ENCODE measurements at regions not wholly inside any gene's neighbourhood (a gene's known extent, or its start where the extent isn't known, plus 50 kb on each side); places are given as distances from the start of the nearest gene placed in this dataset.

DNA sequence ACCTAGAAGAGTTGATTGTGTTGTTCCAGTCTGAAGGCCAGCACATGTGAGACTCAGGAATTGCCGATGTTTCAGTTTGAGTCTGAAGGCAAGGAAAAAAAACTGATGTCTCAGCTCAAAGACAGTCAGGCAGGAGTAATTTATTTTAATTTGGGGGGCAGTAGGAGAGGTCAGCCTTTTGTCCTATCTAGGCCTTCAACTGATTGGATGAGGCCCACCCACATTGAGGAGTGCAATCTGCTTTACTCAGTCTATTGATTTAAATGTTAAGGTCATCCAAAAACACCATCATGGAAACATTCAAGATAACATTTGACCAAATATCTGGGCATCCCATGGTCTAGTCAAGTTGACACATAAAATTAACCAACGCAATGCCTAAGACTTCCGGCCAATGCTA is 288.9 kb downstream of the CDK5RAP2 start:
- DNase-seq = no peak

DNA sequence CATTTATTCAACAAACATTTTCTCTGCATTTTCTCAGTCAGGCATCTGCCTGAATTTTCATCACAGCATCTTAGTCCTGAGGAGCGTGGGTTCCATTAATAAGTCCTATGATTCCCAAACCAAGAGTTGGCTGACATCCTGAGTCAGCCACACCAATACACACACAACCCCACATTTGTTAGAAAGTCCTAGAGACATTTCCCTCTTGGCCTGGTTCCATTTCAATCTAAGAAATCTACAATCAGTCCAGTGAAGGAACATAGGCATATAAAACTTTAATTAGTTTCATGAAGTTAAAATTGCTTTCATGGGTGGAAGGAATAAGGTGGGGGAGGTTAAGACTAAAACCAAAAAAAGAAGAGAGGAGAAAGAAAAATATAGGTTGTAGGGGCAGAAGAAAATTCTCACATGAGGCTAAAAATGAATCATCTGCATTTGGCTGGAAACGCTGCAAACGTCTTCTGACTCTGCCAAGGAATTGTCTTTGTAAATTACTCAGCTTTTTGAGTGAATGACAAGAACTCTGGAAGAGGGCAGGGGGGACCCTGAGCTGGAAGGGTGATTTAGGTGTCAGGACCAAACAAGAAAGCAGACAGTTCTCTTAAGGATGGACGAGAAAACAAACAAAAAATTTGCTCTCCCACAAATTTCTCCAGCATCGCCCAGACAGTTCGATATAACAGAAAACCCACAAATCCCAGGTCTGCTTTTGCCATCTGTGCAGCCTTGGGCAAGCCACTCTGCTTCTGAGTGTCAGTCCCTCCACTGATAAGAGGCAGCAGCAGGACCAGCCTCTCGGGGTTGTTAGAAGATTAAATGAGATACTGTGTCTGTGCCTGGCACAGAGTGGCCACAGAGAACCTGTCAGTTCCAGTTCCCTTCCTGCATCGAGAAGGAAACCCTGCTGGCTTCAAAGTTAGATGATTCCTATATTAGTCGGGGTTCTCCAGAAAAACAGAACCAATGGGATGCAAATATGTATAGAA is 289.7 kb downstream of the CDK5RAP2 start:
- DNase-seq = no peak

DNA sequence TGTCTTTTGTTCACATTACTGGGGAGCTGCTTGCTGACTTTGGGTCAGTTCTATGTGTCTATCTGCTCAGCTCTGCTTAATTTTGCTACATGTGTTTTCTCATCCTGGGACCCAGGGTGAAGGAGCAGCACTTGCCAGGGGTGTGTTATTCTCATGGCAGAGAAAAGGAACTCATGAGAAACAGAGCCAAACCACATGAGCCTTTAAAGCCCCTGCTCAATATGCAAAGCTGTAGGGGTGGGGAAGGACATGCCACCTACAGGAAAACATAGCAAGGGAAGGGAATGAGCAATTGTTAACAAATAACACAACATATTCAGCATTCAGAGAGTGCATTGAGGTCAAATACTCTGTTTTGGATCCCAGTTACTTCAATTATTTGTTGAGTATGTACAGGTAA is 290.9 kb downstream of the CDK5RAP2 start:
- no peak for DNase-seq

DNA sequence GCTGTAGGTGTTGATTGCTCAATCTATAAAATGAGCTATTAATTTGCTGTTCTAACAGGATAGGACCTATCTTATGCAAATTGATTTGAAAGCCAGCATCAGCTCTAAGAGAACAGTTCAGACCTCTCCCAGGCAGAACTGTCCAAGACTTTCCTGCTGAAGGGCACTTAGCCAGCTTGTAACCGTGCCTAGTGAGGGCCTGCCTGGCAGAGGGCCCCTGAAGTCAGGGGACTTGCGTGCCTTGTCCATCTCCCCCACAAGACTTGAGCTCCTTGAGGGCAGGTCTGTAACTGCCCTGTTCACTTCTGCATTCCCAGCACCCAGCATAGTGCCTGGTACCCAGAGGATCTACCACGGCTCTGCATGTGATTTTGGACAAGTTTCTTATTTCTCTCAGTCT is 293.4 kb downstream of the CDK5RAP2 start:
- no peak for DNase-seq

DNA sequence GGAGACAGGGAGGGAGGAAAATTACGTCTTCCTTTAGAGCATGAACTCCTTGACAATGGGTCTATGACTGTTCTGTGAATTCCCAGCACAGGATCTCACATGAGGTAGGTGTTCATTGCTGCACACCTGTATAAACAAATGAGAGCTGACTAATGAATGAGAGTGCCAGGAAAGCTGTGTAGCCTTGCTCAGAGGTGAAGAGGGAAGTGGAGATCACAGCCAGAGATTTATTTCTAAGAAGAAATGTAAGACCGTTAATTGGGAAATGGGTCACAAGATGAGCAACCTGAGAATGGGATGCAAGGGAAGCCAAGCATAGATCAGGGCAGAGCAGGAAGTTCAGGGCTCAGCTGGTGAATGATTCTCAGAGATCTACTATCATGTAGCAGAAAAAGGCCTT is 295.1 kb downstream of the CDK5RAP2 start:
- DNase-seq = no peak

DNA sequence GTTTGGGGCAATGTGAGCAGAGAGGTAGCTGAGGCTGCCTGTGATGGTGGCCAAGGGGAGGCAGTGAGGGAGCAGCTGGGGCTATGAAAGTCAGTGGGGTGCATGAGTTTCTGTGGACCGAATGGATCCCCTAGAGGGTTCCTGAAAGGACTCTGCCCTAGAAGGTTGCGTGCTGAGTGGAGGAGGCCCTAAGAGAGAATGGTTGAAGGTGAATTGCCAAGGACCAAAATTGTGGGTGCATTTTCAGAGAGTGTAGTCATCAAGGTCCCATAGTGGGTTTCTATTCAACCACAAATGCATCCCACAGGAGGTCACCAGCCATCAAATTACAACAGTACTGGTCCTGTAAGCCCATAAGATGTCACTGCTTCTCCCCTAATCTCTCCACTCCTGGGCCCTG is 298.3 kb downstream of the CDK5RAP2 start:
- no peak for DNase-seq

DNA sequence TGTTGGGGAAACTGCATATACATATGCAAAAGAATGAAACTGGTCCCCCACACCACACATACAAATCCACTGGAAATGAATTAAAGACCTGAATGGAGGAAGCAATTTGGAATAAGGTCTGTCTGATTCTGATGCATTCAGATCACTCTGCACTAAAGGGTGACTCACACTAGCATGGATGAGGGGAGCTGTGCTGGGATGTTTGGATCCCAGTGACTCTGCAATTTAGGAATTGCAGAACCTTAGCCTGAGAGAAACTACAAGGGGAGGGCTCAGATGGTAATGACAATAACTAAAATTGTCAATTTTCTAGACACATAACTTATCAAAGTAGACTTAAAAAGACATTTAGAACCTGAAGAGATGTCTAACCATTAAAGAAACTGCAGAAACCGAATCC is 312.0 kb downstream of the CDK5RAP2 start:
- DNase-seq = no peak

DNA sequence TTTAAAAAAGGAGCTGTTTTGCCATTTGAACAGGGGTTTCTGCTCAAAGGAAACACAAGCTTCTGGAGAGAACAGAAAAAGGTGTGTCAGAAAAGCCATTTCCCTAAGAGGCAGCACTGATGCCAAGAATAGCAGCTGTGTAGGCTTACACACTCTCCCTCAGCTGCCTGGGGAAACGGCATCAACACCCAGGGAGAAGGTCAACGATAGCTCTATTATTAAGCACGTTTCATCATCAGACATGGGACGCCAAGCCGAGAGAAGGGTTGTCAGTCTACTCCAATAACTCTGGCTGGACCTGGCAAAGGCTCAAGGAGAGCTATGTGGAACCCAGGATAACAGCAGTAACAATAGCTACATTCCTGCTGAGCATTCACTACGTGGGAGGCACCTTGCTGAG is 314.2 kb downstream of the CDK5RAP2 start:
- no peak for DNase-seq

DNA sequence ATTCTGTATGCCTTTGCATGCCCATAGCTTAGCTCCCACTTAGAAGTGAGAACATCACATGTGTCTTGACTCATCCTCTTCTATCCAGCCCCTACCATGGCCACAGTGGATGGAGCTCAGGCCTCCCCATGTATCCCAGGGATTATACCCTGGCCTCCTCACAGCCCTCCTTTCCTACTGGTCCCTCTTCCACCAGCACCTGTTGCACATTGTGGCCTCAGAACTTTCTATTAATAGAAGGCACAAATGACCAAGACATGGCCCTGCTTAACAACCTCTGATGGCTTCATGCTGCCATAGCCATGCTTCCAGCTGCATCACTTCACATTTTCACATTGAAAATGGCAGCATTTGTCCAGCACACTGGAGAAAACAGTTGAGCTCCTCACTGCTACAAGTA is 315.4 kb downstream of the CDK5RAP2 start:
- no peak for DNase-seq

DNA sequence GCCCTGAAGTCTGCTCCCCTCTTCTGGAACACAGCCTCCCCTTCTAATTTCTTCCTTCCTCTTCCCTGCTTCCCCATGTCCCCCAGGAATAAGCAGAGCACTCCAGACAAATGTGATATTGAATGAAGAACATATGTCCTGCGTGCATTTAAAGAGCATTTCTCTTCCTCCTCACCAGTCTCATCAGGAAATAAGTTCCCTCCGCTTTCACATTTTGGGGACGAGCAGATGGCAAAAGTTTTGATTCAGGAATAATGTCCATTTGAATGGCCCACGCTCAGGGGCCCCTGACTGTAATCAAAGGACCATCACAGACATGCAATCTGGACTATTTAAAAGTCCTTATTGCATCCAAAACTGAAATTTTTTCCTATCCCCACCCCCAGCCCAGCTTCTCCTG is 316.1 kb downstream of the CDK5RAP2 start:
- DNase-seq = no peak

DNA sequence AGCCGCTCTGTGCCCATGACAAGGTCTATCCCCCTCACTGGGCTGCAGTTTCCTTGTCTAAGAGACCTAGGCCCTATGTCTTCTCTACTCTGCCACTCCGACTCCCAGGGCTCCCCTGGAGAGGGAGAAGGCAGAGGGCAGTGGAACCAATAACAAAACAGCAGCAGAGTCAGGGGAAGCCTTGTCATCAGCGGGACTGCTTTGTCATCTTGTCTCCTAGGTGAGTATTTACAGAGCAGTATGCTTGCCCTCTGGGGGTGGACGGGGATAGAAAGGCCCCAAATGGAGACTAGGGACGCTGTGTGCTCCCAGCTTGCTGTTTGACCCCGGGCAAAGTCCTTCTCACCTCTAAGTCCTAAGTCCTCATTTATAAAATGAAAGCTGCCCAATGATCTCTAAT is 318.5 kb downstream of the CDK5RAP2 start:
- DNase-seq = no peak

DNA sequence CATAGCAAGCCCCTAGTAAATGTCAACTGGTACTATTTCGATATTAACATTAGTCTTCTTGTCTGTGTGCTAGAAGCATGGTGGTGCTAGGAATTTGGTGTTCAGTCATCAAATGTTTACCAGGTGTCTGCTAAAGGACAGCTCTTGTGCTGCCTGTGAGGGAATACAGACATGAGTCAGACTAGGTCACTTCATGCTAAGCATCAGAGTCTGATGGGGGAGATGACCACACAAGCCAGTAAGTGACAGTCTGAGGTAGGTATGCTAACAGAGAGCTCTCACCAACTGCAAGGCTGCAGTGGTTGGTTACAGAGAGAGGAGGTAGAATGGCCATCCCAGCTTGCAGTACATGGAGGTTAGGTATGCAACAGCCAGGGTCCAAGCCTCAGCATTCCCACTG is 320.9 kb downstream of the CDK5RAP2 start:
- no peak for DNase-seq

DNA sequence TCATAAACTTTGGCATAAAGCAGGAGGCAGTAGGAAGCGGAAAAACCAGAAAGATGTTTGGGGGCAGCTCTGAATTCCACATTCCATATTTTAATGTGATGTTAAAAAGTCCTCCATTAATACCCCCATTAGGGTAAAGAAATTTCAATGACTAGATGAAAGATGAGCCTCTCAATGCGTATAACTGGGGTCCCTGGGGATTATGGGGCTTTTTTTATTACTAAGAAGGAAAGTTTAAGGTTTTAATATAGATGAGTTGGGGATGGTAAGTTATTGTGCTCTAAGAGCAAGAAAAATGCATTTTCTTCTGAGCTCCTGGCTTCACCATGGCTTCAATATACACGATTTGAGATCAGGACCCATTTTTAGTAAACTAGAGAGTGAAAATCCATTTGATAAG is 321.9 kb downstream of the CDK5RAP2 start:
- DNase-seq = no peak

DNA sequence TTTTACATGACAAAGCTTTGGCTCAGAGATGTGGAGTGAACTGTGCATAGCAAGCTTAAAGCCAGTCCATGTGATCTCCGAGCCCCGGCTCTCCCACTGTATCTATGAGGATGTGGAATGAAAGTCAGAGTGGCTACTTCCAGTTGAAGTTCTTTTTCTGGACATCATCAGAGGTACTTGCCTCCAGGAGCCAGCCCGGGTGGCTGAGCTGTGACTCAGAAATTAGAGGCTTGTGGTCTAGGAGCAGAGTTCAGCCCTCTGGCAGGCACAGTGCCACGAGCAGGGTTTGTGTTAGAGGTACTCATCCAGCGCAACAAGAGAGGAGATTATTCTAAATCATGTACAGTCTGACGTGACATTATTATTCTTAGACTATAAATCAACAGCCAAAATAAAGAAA is 322.5 kb downstream of the CDK5RAP2 start:
- DNase-seq = no peak

DNA sequence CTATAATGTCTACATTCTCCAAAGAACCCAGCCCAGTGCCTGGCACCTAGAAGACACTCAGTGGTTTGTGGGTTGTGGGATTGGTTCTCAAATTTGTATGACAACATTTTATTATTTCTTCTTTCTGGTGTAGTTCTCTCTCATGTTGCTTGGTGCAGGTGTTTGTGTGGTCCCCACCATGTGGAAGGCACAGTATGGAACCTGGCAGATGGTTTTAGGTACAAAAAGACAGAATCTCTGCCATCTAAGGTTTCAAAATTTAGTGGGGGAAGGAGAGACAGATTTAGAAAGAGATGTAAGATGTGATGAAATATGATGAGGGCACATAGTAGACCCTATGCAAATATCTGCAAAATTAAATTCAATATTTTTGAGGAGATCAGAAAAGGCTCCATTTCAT is 323.8 kb downstream of the CDK5RAP2 start:
- DNase-seq = no peak

DNA sequence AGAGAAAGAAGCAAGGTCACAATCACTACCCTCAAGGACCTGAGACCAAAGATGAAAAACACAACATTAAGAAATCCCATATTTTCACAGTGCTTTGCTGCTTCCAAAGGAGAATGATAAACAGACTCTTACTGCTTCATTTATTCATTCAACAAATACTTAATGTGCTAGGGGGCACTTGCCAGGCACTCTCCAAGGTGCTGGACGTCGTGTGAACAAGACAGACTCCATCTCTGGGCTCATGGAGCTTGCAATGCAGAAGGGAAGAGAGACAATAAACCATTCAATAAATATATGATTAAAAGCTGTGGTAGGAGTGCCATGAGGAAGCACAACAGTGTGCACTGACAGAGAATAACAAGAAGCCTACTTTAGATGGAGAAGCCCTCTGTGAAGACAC is 327.7 kb downstream of the CDK5RAP2 start:
- DNase-seq = no peak

DNA sequence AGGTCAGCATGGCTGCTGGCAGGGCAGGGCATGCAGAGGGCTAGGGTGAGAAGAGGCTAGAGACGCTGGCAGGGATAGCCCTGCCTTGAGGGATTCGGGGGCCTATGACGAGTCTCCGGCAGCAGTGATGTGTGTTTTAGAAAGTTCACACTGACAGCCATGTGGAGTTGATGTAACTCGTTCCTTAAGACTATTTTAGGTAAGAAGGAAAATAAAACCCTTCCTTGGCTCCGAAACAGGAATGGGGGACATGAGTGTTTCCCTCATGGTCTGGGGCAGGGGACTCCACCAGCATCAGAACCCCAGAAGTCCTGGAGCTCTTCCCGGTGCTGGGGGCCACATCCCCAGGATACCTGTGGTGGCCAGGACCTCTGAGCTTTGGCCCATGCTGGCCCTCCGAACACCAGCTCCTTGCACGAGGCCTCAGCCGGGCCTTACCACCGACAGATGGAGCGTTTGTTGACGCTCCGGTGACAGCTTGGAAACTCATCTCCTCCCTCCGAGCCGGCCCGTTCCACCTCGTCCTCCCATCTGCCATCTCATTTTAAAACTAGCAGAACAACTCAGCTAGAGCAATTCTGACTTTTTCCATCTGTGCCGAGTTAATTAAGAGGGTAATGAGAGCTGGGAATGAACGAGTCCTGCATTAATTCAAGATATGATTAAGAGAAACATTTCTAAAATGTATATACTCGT is 337.7 kb downstream of the CDK5RAP2 start:
- no peak for DNase-seq

DNA sequence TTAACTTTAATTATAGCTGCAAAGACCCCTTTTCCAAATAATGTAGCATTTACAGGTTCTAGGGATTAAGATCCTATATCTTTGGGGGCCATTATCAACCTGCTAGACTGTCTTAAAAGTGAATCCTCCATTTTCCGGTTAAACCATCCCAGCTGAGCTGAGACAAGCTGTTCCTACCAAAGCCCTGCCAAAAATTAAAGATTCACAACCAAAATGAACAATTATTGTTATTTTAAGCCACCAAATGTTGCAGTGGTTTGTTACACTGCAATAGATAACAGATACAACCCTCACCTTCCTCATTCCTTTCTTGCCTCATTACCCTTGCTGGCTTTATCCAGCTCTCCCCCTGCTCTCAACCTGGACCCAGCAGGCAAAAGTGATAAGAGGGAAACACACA is 343.4 kb downstream of the CDK5RAP2 start:
- DNase-seq = no peak

DNA sequence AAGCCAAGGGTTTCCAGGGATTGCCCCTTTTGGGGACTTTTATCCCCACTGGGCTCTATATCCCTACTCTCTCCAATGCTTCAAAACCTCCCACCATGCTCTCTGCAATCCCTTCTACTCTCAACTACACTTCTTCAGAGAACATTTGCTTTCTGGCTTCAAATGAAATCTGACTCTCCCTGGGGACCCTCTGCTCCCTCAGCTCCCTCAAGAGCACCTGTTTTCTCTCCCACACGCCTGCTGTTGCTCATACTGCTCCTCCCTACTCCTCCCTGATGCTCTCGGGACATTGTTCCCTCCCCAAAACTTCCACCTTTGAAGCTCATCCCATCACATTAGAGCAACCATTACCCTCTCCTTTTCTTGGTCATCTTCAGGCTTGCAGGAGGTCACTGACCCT is 344.9 kb downstream of the CDK5RAP2 start:
- no peak for DNase-seq

DNA sequence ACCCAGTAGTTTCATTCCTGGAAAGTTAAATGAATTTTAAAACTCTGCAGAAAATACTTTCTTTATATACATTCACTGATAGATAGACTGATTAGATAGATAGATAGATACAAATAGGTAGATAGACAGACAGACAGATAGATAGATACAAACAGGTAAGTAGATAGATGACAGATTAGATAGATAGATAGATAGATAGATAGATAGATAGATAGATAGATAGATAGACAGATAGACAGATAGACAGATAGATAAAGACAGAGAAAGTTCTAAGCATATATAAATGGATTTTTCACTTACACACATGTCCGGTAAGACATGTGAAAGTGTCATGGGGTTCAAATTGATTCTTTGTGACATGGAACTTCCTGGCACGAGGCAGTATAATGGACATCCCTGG is 349.7 kb downstream of the CDK5RAP2 start:
- no peak for DNase-seq

DNA sequence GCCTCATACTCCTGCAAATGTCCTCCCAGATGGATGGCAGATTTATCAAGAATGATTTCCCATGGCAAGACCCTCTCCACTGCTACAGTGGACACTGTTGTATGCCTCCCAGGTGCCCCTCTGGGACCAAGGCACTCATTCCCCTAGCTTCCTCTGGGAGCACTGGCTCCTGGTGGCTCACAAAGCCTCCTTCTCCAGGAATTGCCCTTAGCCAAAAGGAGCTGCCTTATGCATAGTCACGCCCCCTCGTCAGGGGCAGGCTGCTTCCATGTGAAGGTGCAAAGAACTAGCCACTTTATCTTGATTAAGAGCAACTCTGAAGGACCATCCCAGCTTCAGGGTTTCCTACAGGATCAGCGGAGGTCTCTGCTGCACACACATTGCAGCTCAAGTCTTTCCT is 358.1 kb downstream of the CDK5RAP2 start:
- no peak for DNase-seq

DNA sequence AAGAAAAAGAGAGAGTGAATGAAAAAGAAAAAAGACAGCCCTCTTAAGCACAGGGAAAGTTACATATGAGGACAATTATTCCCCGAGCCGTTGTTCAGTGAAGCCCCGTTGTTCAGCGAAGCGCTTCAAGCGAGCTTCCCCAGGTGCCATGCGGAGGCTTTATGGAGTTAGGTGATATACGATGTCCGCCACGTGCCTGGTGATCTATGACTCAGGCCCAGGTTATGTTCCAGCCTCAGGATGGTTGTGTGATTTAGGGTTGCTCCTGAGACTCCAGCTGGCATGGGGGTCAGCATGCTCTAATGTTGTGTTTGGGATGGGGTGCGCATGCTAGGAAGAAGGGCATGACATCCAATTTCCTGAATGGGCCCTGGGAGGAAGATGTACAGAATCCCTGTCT is 365.6 kb downstream of the CDK5RAP2 start:
- no peak for DNase-seq

DNA sequence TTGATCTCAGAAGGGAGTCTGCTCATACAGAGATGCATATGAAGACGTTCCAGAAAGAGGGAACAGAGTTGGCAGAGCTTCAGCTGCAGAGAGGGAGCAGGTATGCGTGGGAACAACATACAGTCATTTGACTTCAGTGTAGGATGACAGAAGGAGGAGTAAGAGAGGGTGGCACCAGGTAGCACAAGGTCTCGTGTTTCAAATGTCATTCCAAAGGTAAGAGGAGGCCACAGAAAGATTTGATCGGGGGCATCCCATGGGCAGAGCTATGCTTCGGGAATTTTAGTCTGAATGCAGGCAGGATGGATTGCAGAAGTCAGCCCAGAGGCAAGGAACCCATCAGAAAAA is 367.1 kb downstream of the CDK5RAP2 start:
- no peak for DNase-seq

DNA sequence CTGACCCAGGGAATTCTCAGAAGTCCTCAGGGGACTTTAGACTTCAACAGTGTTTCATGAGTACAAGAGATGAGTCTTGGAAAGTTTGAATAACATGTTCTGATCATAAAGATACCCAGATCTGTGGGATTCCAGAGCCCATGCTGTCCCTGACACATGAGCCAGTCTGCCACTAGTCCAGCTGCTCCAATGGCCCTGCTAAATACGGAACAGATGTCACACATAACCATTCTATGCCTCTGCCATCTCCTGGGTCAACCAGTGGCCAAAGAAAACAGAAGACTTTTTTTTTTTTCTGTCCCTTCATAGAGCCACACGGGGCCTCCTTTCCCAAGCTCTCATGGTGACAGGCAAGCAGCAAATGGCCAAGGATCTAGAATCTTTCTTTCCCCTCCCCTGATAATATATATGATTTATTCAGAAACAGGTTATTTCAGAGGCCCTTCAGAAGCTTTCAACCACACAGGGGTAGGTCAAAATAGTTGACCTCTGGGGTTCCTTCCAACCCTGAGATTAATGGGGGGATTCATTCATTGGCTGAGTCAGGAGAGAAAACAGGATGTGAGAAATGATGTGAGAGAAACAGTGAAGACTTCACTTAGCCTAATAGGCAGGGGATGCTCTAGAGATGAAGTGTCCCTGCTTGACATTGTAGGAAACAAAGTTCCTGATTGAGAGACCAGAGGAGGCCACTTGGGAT is 367.7 kb downstream of the CDK5RAP2 start:
- DNase-seq = no peak

Measured in activated CD8-positive, alpha-beta memory T cell treated with anti-CD3 and anti-CD28 coated beads, Interleukin-2, amount 50 U/mL, for 48 hours (primary cell).